Karpas-422 (cell line): ENCODE measurements at regions not wholly inside any gene's neighbourhood (a gene's known extent, or its start where the extent isn't known, plus 50 kb on each side); places are given as distances from the start of the nearest gene placed in this dataset.

Source experiments
- DNase-seq: peaks from one replicate; pipeline ENCODE4 v3.0.0-alpha.2; 2015
- H2AFZ ChIP-seq: fragments of 200-600 bp; sonication (generic); 2 replicates; pipeline ENCODE4 v1.6.1; 2014; ENCODE audit warnings: antibody characterized with exemption, low read length, mixed read lengths
- H3K27ac ChIP-seq: fragments of 200-600 bp; sonication (generic); 2 replicates; pipeline ENCODE4 v1.5.1; 2014; ENCODE audit warnings: mild to moderate bottlenecking, low read length, moderate library complexity
- H3K27me3 ChIP-seq: fragments of 200-600 bp; sonication (generic); 2 replicates; pipeline ENCODE4 v1.6.1; 2014; ENCODE audit warnings: low read length, mixed read lengths
- H3K36me3 ChIP-seq: fragments of 200-600 bp; sonication (generic); 2 replicates; pipeline ENCODE4 v1.6.1; 2014; ENCODE audit warnings: low read length, mixed read lengths; ENCODE audit not compliant: insufficient read depth
- H3K4me1 ChIP-seq: fragments of 200-600 bp; sonication (generic); 2 replicates; pipeline ENCODE4 v1.6.1; 2014; ENCODE audit warnings: mild to moderate bottlenecking, low read length, mixed read lengths
- H3K4me2 ChIP-seq: fragments of 200-600 bp; sonication (generic); 2 replicates; pipeline ENCODE4 v1.6.1; 2014; ENCODE audit warnings: low read length, low read depth, mild to moderate bottlenecking; ENCODE audit not compliant: poor library complexity, severe bottlenecking
- H3K4me3 ChIP-seq: fragments of 200-600 bp; sonication (generic); 2 replicates; pipeline ENCODE4 v1.5.1; 2014; ENCODE audit warnings: mild to moderate bottlenecking, antibody characterized with exemption, low read length, mixed read lengths
- H3K79me2 ChIP-seq: fragments of 200-600 bp; sonication (generic); 2 replicates; pipeline ENCODE4 v1.6.1; 2014; ENCODE audit warnings: mild to moderate bottlenecking, low read length, mixed read lengths
- H3K9ac ChIP-seq: fragments of 200-600 bp; sonication (generic); 2 replicates; pipeline ENCODE4 v1.6.0; 2014; ENCODE audit warnings: low read length
- H3K9me2 ChIP-seq: fragments of 200-600 bp; sonication (generic), shearing (Covaris generic); replicated peaks from 2 replicates; pipeline ENCODE4 v1.6.0; 2014; ENCODE audit warnings: mild to moderate bottlenecking, low read length, moderate library complexity; ENCODE audit not compliant: insufficient read depth
- H3K9me3 ChIP-seq: fragments of 300-700, 200-600 bp; sonication (generic); 2 replicates; pipeline ENCODE4 v1.6.1; 2014; ENCODE audit warnings: low read length, mixed read lengths
- H4K20me1 ChIP-seq: fragments of 200-600 bp; sonication (generic); 2 replicates; pipeline ENCODE4 v1.6.1; 2014; ENCODE audit warnings: mild to moderate bottlenecking, antibody characterized with exemption, low read length, low read depth; ENCODE audit not compliant: insufficient read depth

DNA sequence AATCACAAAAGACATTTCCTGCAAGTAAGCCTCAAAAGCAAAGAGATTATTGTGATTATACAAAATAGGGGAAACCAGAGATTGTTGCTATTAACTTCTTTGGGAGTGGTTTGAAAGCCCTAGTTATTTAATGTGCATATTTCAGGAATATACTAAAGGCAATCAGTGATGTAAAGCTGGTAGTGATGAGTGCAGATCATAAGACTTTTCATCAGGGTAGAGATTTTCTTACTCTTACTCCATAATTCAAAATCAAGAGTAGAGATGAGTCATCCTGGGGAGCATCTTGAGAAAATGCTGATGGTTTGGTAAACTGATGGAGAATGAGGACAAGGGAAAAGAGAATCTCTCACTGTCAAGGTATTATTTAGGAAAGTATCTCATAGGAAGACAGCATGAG, 309.5 kb downstream of the FBXO15 start:
- no peaks in the 10 kb centered on the region for H3K9me3 ChIP-seq
- no peaks in the 10 kb centered on the region for H3K79me2 ChIP-seq
- H3K27ac ChIP-seq, result no peak overlapping the region
- H3K4me2 ChIP-seq, result no peak overlapping the region
- H2AFZ ChIP-seq, result no peak overlapping the region
- no peaks in the 10 kb centered on the region for H3K36me3 ChIP-seq
- DNase-seq, result no peak
- no peaks in the 10 kb centered on the region for H3K27me3 ChIP-seq
- no peaks in the 10 kb centered on the region for H3K4me1 ChIP-seq
- no peak overlapping the region for H3K4me3 ChIP-seq
- H4K20me1 ChIP-seq, result no peaks in the 10 kb centered on the region
- H3K9ac ChIP-seq, result no peak overlapping the region
- no peaks in the 10 kb centered on the region; the same call in 1 of the 2 replicates for H3K9me2 ChIP-seq

DNA sequence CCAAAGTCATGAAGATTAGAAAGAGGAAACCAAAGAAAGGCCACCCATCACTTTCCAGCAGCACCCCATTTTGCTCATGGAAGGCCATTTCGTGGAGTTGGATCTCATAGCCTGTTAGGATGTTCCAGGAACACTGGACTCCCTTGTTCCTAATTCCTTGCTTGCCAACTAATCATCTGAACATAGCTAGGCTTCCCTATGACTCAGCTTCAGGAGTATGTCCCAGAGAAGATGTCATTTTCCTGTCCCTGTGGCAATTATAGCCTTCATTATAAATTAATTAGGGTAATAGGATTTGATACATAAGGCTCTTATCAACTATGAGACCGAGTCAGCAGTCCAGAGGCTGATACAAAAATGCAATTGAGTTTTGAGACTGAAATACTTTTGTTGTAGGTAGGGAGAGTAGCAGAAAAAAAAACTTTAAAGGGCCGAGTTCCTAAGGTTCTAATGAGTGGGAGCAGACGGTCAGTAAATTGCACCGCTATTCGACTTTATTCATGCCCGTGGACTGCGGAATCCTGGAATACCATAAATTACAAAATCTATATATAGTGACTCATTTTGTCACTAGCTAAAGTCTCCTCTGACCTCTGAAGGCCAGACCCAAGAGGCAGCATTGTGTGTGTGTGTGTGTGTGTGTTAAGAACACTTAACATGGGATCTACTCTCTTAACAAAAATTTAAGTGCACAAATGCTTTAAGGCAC, 311.8 kb downstream of the FBXO15 start:
- H3K9ac ChIP-seq, result no peak overlapping the region
- no peaks in the 10 kb centered on the region for H3K4me1 ChIP-seq
- no peaks in the 10 kb centered on the region for H3K9me3 ChIP-seq
- H4K20me1 ChIP-seq, result no peaks in the 10 kb centered on the region
- no peak overlapping the region for H3K4me2 ChIP-seq
- no peaks in the 10 kb centered on the region for H3K79me2 ChIP-seq
- H3K36me3 ChIP-seq, result no peaks in the 10 kb centered on the region
- H3K9me2 ChIP-seq, result no peaks in the 10 kb centered on the region; the same call in 1 of the 2 replicates
- no peaks in the 10 kb centered on the region for H3K27me3 ChIP-seq
- no peak for DNase-seq
- H2AFZ ChIP-seq, result no peak overlapping the region
- H3K4me3 ChIP-seq, result no peak overlapping the region
- no peak overlapping the region for H3K27ac ChIP-seq

DNA sequence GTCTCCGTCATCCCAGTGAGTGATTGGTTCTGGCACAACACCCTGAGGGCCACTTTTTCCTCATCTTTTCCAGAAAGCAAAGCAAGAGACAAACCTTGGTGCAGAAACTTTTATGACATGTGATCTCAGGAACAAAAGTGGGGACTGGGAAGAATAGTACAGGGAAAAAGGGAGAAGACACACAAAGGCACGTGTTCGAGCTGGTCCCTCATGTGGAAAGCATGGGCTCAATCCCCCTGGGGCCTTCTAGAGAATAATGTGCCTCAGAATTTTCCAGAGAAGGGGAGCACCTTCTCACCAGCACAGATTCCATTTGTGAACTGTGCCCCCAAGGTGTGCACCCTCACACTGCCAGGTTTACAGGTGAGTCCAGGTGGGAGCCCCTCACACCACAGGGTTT, 312.6 kb downstream of the FBXO15 start:
- DNase-seq, result no peak
- no peaks in the 10 kb centered on the region for H4K20me1 ChIP-seq
- H3K36me3 ChIP-seq, result no peaks in the 10 kb centered on the region
- no peaks in the 10 kb centered on the region; the same call in 1 of the 2 replicates for H3K9me2 ChIP-seq
- H3K79me2 ChIP-seq, result no peaks in the 10 kb centered on the region
- no peak overlapping the region for H3K4me2 ChIP-seq
- no peaks in the 10 kb centered on the region for H3K9me3 ChIP-seq
- H2AFZ ChIP-seq, result no peak overlapping the region
- no peaks in the 10 kb centered on the region for H3K4me1 ChIP-seq
- H3K27me3 ChIP-seq, result no peaks in the 10 kb centered on the region
- no peak overlapping the region for H3K9ac ChIP-seq
- H3K4me3 ChIP-seq, result no peak overlapping the region
- H3K27ac ChIP-seq, result no peak overlapping the region

DNA sequence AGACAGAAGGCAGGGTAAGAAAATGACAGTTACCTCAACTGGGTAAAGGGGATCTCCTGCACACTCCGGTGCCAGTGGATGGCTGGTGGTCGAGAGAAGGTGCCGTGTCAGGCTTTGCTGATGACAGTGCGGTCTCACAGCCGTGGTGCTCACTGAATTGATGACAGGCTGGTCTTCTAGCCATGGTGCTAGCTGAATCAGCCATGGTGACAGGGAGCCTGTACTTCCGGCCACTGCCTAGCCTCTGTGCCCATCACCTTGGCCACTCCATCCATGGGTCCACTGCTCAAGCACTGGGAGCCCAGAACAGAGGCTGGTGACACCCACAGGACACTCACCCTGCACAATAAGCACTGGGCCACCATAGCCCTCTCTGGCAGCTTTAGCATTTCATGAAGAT, 315.9 kb downstream of the FBXO15 start:
- Histone ChIP-seq H3K36me3 (no peaks in the 10 kb centered on the region), H3K4me1 (no peaks in the 10 kb centered on the region), H3K27me3 (no peaks in the 10 kb centered on the region), H3K79me2 (no peaks in the 10 kb centered on the region), H3K9ac (no peak overlapping the region), H3K4me2 (no peak overlapping the region), H3K9me2 (no peaks in the 10 kb centered on the region; the same call in 1 of the 2 replicates), H3K4me3 (no peak overlapping the region), H2AFZ (no peak overlapping the region), H3K27ac (no peak overlapping the region), H4K20me1 (no peaks in the 10 kb centered on the region), H3K9me3 (no peaks in the 10 kb centered on the region)
- DNase-seq, result no peak

DNA sequence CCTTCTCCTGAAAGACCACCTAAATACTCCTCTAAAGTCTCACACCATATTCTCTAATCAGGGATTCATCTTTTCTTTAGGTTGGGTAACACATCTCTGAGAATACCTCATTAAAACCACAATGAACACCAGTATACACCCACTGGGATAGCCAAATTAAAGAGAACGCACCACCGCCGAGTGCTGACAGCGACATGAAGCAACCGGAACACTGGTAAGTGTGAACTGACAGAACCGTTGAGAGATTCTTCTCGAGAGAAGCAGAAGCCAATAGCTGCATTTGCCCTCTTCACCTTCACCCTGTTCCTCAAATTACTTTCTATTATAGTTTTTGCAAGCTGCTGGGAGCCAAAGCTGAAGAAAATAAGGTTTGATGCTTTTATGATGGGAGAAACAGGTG, 318.5 kb downstream of the FBXO15 start:
- H3K79me2 ChIP-seq, result no peaks in the 10 kb centered on the region
- H2AFZ ChIP-seq, result no peak overlapping the region

DNA sequence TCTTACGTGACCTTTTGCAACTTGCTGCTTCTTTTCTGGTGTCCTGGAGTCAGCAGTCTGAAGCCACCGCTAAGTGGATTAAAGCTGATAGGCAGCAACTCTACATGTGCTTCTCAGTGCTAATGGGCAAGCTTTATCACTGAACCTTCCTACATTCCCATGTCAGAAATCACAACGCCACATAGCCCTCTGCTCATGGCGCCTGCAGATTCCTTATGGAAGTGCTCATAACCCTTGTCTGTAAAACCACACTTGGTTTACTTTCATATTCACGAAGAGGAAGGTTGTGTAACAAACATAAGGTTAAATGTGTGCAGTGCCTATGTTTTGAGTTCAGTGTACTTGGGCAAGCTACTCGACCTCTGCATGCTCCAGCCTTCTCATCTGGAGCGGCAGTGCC, 319.8 kb downstream of the FBXO15 start:
- Histone ChIP-seq H3K9ac (no peak overlapping the region), H3K79me2 (no peaks in the 10 kb centered on the region), H3K9me2 (no peaks in the 10 kb centered on the region), H4K20me1 (no peaks in the 10 kb centered on the region), H3K36me3 (no peaks in the 10 kb centered on the region), H3K27me3 (no peaks in the 10 kb centered on the region), H3K4me2 (no peak overlapping the region), H3K9me3 (no peaks in the 10 kb centered on the region), H2AFZ (no peak overlapping the region), H3K27ac (no peak overlapping the region), H3K4me3 (no peak overlapping the region), H3K4me1 (no peaks in the 10 kb centered on the region)
- no peak for DNase-seq

More for the DNA sequence above, 318.5 kb downstream of the FBXO15 start:
- Histone ChIP-seq H4K20me1 (no peaks in the 10 kb centered on the region), H3K36me3 (no peaks in the 10 kb centered on the region), H3K9ac (no peak overlapping the region), H3K4me3 (no peak overlapping the region), H3K9me2 (no peaks in the 10 kb centered on the region), H3K4me1 (no peaks in the 10 kb centered on the region), H3K27ac (no peak overlapping the region), H3K27me3 (no peaks in the 10 kb centered on the region), H3K9me3 (no peaks in the 10 kb centered on the region), H3K4me2 (no peak overlapping the region)
- DNase-seq, result no peak

DNA sequence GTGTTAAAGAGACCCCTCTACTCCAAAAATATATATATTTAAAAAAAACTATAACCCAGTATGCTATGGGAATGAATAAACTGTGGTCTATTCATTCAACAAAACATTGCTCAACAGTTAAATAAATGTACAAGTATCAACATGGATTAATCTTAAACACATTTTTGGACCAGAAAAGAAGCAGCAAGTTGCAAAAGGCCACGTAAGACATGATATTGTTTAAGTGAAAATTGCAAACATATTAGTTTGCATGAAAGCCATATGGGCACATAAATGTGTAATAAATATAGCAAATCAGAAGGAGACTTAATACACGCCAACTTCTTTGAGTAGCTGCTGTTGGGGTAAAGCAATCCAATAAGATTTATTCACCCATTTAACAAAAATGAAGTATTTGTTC, 321.5 kb downstream of the FBXO15 start:
- Histone ChIP-seq H3K4me2 (no peak overlapping the region), H3K4me3 (no peak overlapping the region), H3K9me3 (no peaks in the 10 kb centered on the region), H4K20me1 (no peaks in the 10 kb centered on the region), H3K9me2 (no peaks in the 10 kb centered on the region), H3K36me3 (no peaks in the 10 kb centered on the region), H3K27me3 (no peaks in the 10 kb centered on the region), H2AFZ (no peak overlapping the region), H3K9ac (no peak overlapping the region), H3K79me2 (no peaks in the 10 kb centered on the region), H3K4me1 (no peaks in the 10 kb centered on the region), H3K27ac (no peak overlapping the region)
- no peak for DNase-seq

DNA sequence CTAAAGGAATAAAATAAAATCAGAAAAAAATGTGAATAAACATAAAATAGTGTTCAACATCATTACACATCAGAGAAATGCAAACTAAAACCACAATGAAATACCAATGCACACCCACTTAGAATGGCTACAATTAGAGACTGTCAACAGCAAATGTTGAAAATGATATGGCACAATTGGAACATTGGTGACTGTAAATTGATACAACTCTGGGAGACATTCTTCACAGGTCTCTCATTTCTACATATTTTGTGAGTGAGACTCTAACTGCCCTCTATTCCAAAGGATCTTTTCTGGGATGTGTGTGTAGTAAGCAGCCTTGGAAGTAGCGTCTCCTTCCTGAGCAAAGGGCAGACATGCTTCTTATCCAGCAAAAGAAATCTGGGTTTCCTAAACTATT, 323.0 kb downstream of the FBXO15 start:
- Histone ChIP-seq H3K4me3 (no peak overlapping the region), H2AFZ (no peak overlapping the region), H3K9ac (no peak overlapping the region), H3K27ac (no peak overlapping the region), H3K4me2 (no peak overlapping the region), H3K36me3 (no peaks in the 10 kb centered on the region), H3K4me1 (no peaks in the 10 kb centered on the region), H3K27me3 (no peaks in the 10 kb centered on the region), H3K9me3 (no peaks in the 10 kb centered on the region), H3K79me2 (no peaks in the 10 kb centered on the region), H4K20me1 (no peaks in the 10 kb centered on the region), H3K9me2 (no peaks in the 10 kb centered on the region)
- DNase-seq, result no peak
